Endodermal cell (in vitro differentiated cells): ENCODE measurements at regions not wholly inside any gene's neighbourhood (a gene's known extent, or its start where the extent isn't known, plus 50 kb on each side); places are given as distances from the start of the nearest gene placed in this dataset.

Experiments
- DNase-seq: peaks from one replicate; pipeline ENCODE4 v3.0.0-alpha.2; 2017
- H3K27ac ChIP-seq: 2 replicates; pipeline ENCODE4 v1.5.1; 2013; ENCODE audit warnings: mild to moderate bottlenecking, low read depth, low read length, moderate library complexity
- H3K27me3 ChIP-seq: 2 replicates; pipeline ENCODE4 v1.6.1; 2013; ENCODE audit warnings: mild to moderate bottlenecking, low read length, moderate library complexity; ENCODE audit not compliant: insufficient read depth, control insufficient read depth, poor library complexity, severe bottlenecking
- H3K36me3 ChIP-seq: 2 replicates; pipeline ENCODE4 v1.7.0; 2013; ENCODE audit warnings: mild to moderate bottlenecking, low read length, moderate library complexity; ENCODE audit not compliant: control insufficient read depth, insufficient read depth
- H3K4me1 ChIP-seq: one replicate; pipeline ENCODE4 v1.7.0; 2013; ENCODE audit warnings: low read length; ENCODE audit not compliant: control insufficient read depth, insufficient read depth
- H3K4me3 ChIP-seq: 2 replicates; pipeline ENCODE4 v1.5.1; 2013; ENCODE audit warnings: mild to moderate bottlenecking, low read length, moderate library complexity
- H3K9ac ChIP-seq: 2 replicates; pipeline ENCODE4 v1.6.1; 2013; ENCODE audit warnings: mild to moderate bottlenecking, low read length, moderate library complexity; ENCODE audit not compliant: poor library complexity, severe bottlenecking; ENCODE audit errors: extremely low read depth
- H3K9me3 ChIP-seq: 2 replicates; pipeline ENCODE4 v1.6.1; 2013; ENCODE audit warnings: mild to moderate bottlenecking, low read length, moderate library complexity; ENCODE audit not compliant: control insufficient read depth
- H3K27ac Mint-ChIP-seq: 2 replicates; pipeline ENCODE4 v1.8.0; 2020; ENCODE audit warnings: mixed read lengths
- H3K27me3 Mint-ChIP-seq: 2 replicates; pipeline ENCODE4 v1.8.0; 2021; ENCODE audit warnings: mild to moderate bottlenecking, mixed read lengths; ENCODE audit not compliant: insufficient read depth
- H3K36me3 Mint-ChIP-seq: 2 replicates; pipeline ENCODE4 v1.8.0; 2020; ENCODE audit warnings: low read depth, mixed read lengths
- H3K4me1 Mint-ChIP-seq: 2 replicates; pipeline ENCODE4 v1.8.0; 2020; ENCODE audit warnings: mixed read lengths
- H3K4me3 Mint-ChIP-seq: 2 replicates; pipeline ENCODE4 v1.8.0; 2020; ENCODE audit warnings: mild to moderate bottlenecking, moderate library complexity, mixed read lengths
- H3K9me3 Mint-ChIP-seq: 2 replicates; pipeline ENCODE4 v1.8.0; 2020; ENCODE audit warnings: mild to moderate bottlenecking, mixed read lengths
- WGBS, 2 experiments: methylation state at CpG; one replicate each; pipeline versions ENCODE4 v1.1.5 to v1.1.7; 2013; ENCODE audit warnings: missing lambda C conversion rate in 2 of 2, mixed read lengths in 1 of 2; ENCODE audit not compliant: insufficient coverage in 1 of 2, insufficient read length in 1 of 2; 5-methylcytosine and 5-hydroxymethylcytosine counted together
- TF ChIP-seq, protein P1 (sequence below): fragments of 200-600 bp; sonication (generic); conservative IDR thresholded peaks from 2 replicates; pipeline ENCODE4 v1.5.0; 2021; ENCODE audit warnings: antibody characterized with exemption, mild to moderate bottlenecking

DNA sequence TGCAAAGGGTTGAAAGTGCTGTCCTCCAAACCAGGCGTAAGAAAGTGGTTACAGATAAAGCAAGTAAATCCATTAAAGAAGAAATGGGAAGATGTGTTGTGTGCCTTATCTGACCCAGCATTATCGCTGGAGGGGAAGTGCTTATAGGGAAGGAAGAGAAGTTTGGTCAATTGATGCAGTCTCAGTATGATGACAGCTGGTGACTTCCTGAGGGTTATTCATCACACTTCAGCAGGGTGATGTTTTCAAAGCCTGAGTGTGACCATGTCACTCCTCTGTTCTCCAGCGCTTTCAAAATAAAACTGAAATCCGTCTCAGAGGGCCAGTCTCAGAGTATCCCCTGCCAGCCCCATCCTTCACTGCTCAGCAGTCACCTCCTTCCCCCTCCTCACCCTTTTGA lies 505.4 kb upstream of the RBFOX1 start:
- Mint-ChIP-seq H3K4me1 (no peaks in the 10 kb centered on the region), H3K27ac (no peak overlapping the region), H3K9me3 (no peaks in the 10 kb centered on the region), H3K36me3 (no peaks in the 10 kb centered on the region), H3K27me3 (peaks cover 2% of the 10 kb centered on the region), H3K4me3 (no peak overlapping the region)
- TF ChIP-seq, protein P1, sequence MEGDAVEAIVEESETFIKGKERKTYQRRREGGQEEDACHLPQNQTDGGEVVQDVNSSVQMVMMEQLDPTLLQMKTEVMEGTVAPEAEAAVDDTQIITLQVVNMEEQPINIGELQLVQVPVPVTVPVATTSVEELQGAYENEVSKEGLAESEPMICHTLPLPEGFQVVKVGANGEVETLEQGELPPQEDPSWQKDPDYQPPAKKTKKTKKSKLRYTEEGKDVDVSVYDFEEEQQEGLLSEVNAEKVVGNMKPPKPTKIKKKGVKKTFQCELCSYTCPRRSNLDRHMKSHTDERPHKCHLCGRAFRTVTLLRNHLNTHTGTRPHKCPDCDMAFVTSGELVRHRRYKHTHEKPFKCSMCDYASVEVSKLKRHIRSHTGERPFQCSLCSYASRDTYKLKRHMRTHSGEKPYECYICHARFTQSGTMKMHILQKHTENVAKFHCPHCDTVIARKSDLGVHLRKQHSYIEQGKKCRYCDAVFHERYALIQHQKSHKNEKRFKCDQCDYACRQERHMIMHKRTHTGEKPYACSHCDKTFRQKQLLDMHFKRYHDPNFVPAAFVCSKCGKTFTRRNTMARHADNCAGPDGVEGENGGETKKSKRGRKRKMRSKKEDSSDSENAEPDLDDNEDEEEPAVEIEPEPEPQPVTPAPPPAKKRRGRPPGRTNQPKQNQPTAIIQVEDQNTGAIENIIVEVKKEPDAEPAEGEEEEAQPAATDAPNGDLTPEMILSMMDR: no peak
- Histone ChIP-seq H3K4me1 (no peaks in the 10 kb centered on the region), H3K9ac (no peak overlapping the region), H3K36me3 (no peaks in the 10 kb centered on the region), H3K4me3 (no peak overlapping the region), H3K27me3 (no peaks in the 10 kb centered on the region), H3K9me3 (no peaks in the 10 kb centered on the region), H3K27ac (no peak overlapping the region)
- no peak for DNase-seq
- 60 to 74% methylated on average over 1 to 4 of the region's 4 CpGs for WGBS, 2 experiments

DNA sequence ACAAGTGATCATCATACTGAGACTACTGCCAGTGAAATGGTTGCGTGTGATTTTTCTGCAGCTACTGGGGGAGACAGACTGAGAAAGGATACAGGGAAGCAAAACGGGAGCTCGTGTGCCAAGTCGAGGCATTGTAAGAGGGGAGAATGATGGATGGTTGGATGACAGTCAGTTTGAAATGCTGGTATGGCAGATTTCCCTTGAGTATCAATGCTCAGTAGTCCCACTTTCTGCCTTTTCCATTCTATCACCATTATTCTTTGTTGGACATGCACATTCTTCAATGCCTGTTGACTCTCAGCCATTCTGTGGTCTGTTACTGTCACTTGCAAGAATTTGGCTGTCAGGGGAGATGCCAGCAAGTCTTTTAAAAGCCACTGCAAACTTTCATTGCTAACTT lies 510.6 kb upstream of the RBFOX1 start:
- Mint-ChIP-seq H3K27me3 (peaks cover 2% of the 10 kb centered on the region), H3K36me3 (no peaks in the 10 kb centered on the region), H3K9me3 (no peaks in the 10 kb centered on the region), H3K27ac (no peak overlapping the region), H3K4me3 (no peak overlapping the region), H3K4me1 (no peaks in the 10 kb centered on the region)
- TF ChIP-seq, protein P1: no peak
- no peaks in the 10 kb centered on the region for H3K27me3 ChIP-seq
- no peak for DNase-seq
- H3K36me3 ChIP-seq: no peaks in the 10 kb centered on the region
- H3K27ac ChIP-seq: no peak overlapping the region
- no peaks in the 10 kb centered on the region for H3K9me3 ChIP-seq
- no peaks in the 10 kb centered on the region for H3K4me1 ChIP-seq
- WGBS, 2 experiments: 83 to 85% methylated on average over 3 to 4 of the region's 4 CpGs
- H3K4me3 ChIP-seq: no peak overlapping the region
- no peak overlapping the region for H3K9ac ChIP-seq

DNA sequence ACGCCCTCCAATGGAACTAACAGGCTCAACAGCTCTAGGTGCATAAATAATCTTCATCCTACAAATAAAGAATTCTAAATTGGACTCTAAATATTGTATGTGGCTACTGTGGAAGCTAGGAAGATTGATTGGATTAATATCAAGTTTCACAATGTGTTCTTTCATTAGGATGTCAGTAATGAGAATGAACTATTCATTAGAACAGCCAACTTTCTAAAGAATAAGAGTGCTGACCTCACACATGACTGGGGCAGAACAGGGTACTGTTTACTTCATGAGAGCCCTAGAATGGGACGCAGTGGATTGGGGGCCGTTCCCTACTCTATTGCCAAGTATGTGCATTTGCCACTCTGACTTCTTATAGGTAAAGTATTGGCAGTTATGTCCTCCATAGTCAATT lies 528.2 kb upstream of the RBFOX1 start:
- no peaks in the 10 kb centered on the region for H3K36me3 Mint-ChIP-seq
- TF ChIP-seq, protein P1: no peak
- no peak overlapping the region for H3K27ac ChIP-seq
- 85% methylated on average over 3 of the region's 3 CpGs; no CpG with 5 or more reads in 1 of the 2 experiments for WGBS, 2 experiments
- H3K9me3 Mint-ChIP-seq: no peaks in the 10 kb centered on the region
- no peak overlapping the region for H3K4me3 ChIP-seq
- no peaks in the 10 kb centered on the region for H3K36me3 ChIP-seq
- DNase-seq: no peak
- peaks cover 2% of the 10 kb centered on the region for H3K4me1 Mint-ChIP-seq
- H3K4me1 ChIP-seq: no peaks in the 10 kb centered on the region
- no peaks in the 10 kb centered on the region for H3K9me3 ChIP-seq
- no peak overlapping the region for H3K4me3 Mint-ChIP-seq
- no peaks in the 10 kb centered on the region for H3K27me3 ChIP-seq
- H3K27ac Mint-ChIP-seq: no peak overlapping the region
- H3K27me3 Mint-ChIP-seq: peaks cover 6% of the 10 kb centered on the region
- no peak overlapping the region for H3K9ac ChIP-seq
